ENCODE measurements at regions not wholly inside any gene's neighbourhood (a gene's known extent, or its start where the extent isn't known, plus 50 kb on each side); places are given as distances from the start of the nearest gene placed in this dataset.

DNA sequence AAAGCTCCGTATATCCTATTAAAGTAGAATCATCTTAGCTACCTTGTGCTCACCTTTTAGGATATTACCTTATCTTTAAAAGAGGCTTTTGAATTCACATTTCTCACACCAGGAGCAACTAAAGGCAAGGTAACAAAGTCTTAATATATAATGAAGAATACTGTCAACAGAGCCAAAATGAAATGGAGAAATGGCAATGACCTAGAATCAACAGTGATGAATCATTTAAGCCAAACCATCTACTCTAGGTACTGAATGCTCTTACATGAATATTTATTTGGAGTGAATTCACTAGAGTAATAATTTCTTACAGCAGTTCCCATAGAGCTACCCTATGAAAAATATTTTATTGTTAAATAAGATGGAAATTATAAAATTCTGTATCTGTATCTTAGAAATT is 421.0 kb downstream of the RND3 start:
- TF ChIP-seq, protein P1, sequence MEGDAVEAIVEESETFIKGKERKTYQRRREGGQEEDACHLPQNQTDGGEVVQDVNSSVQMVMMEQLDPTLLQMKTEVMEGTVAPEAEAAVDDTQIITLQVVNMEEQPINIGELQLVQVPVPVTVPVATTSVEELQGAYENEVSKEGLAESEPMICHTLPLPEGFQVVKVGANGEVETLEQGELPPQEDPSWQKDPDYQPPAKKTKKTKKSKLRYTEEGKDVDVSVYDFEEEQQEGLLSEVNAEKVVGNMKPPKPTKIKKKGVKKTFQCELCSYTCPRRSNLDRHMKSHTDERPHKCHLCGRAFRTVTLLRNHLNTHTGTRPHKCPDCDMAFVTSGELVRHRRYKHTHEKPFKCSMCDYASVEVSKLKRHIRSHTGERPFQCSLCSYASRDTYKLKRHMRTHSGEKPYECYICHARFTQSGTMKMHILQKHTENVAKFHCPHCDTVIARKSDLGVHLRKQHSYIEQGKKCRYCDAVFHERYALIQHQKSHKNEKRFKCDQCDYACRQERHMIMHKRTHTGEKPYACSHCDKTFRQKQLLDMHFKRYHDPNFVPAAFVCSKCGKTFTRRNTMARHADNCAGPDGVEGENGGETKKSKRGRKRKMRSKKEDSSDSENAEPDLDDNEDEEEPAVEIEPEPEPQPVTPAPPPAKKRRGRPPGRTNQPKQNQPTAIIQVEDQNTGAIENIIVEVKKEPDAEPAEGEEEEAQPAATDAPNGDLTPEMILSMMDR (conservative IDR thresholded peaks at IDR 0.05; ENCODE audit: low read depth, low read length) = no peak
- TF ChIP-seq EZH2 (IDR thresholded peaks at IDR 0.05; ENCODE audit: low read length, unreplicated experiment) (no peak), EZH2phosphoT487 (IDR thresholded peaks at IDR 0.05; ENCODE audit: borderline replicate concordance, low read length) (no peak)

Data from PC-3 (cell line).